SIG-M5 (cell line): ENCODE measurements at regions not wholly inside any gene's neighbourhood (a gene's known extent, or its start where the extent isn't known, plus 50 kb on each side); places are given as distances from the start of the nearest gene placed in this dataset.

ENCODE experiments used
- DNase-seq: peaks from one replicate; lab custom pipeline; 2025; lab: John Stamatoyannopoulos, UW

GRCh38 chr15:97346221-97346620 lies 614.3 kb upstream of the ARRDC4 start:
- no peak for DNase-seq

DNA sequence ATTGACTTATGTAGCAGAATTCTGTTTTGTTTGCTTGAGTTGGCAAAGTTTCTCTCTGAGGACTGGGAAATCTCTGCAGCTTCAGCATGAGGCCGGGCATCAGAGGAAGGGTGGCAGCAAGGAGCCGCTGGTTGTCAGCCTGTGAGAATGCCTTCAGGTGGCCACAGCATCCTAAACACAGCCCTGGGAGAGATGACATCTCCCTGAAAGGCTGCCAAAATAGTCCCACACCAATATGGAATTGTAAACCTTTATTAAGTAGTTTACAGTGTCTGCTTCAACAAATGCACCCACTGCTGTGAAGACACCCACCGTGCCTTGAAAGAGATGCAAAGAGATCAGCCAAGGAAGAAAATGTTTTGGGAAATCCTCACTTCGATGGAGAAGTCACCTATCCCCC lies 609.7 kb upstream of the ARRDC4 start:
- no peak for DNase-seq

GRCh38 chr15:97383516-97383915 lies 577.0 kb upstream of the ARRDC4 start:
- DNase-seq = no peak

GRCh38 chr15:97386940-97387339 lies 573.6 kb upstream of the ARRDC4 start:
- DNase-seq = no peak

DNA sequence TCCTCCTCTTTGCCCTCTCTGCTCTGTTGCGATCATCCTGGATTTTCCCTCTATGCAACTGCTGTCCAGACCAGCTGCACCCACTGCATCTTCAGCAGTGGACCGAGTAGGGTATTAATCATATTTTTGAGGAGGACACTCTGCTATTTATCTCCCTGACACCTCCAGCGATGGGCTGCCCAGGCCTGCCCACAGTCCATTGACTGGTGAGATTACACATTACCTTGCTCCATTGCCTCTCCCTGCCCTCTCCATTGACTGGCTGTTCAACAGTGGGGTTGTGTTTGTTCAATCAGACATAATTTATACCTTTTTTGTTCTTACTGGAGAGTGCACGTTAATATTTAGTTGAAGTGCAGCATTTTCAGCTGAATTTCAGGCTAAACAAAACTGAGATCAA lies 559.3 kb upstream of the ARRDC4 start:
- DNase-seq = no peak

GRCh38 chr15:97401970-97402369 lies 558.5 kb upstream of the ARRDC4 start:
- DNase-seq = no peak

DNA sequence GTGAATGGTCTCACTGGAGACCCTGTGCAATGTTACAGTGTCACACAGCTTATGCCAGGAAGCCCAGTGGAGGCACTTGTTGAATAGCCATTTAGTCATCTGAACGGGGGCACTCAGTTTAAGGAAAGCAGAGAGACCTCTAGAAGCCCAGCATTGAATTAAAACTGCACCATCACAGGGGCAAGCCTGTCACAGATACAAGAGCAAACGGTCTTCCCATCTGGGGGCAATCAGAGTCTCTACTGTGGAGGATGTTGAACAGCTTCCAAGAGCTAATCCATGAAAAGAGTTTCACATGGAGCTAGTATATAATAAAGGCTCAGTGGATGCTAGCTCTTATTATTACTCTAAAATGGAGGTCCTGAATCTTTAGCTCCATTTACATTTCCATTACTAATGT lies 553.7 kb upstream of the ARRDC4 start:
- DNase-seq = no peak

DNA sequence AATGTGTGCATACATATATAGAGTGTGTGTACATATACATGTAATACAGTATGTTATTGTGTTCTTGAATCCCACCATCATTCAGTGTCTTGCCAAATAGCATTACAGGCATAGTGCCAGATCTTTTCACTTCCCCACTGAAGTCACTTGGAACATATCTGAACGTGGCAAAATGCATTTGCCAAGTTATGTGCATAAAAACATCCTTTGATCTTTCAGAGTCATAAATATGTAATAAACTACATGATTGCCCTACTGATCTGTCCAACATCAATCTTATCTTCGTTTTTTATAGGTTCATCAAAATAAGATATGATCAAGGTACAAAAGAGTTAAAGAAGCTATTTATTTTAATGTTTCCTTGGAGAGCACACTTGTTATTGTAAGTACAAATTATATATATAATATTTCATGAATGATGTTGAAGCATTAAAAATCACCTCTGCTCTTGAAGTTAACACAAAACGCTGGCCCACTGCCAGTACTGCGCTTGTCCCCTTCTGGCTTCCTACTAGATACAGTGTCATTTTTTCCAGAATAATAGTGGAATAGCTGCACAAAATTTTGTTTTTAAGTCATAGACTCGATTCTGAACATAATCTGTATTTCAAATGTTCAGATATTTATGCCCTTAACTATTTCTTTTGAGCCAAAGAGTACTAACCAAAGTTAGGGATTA lies 549.5 kb upstream of the ARRDC4 start:
- no peak for DNase-seq

DNA sequence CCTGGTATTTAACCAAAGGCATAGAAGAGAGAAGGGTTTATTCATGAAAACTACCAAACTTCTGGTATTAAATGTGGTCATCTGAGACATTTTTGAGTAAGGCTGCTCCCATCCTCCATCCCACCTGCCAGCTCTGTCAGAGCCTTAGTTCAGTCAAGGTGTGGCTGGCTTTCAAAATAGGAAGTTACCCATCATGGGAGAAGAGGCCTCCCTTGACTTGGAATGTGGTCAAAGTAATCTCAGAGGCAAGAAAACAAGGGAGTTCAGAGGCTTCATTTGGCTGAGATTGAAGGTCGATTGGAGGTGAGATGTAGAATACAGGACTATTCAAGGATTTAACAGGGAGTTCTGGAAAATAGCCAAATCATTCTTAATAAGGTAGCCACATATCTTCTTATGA lies 540.4 kb upstream of the ARRDC4 start:
- DNase-seq = no peak

DNA sequence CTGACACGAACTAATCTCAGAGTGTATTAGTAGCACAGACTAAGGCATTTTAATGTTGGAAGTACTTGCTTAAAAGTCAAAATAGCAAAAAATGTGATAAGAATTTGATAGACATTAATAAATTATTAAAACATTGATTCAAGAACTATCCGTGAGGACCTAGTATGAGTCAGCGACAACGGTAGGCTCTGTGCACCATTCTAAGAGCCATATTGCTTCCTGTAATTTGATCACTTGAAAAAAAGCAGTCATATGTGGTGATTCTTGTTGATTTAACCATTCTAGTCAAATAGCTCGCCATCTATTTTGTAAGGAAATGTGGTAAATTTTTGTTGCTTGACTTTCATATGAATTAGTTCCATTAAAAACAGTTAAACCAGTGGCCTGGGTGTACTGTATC lies 534.9 kb upstream of the ARRDC4 start:
- no peak for DNase-seq

- DNase-seq = no peak
Measured at GRCh38 chr15:97443101-97443500, 517.4 kb upstream of the ARRDC4 start.

- no peak for DNase-seq
Measured at GRCh38 chr15:97446138-97446537, 514.4 kb upstream of the ARRDC4 start.

- no peak for DNase-seq
Measured at GRCh38 chr15:97456521-97457202, 503.8 kb upstream of the ARRDC4 start.

DNA sequence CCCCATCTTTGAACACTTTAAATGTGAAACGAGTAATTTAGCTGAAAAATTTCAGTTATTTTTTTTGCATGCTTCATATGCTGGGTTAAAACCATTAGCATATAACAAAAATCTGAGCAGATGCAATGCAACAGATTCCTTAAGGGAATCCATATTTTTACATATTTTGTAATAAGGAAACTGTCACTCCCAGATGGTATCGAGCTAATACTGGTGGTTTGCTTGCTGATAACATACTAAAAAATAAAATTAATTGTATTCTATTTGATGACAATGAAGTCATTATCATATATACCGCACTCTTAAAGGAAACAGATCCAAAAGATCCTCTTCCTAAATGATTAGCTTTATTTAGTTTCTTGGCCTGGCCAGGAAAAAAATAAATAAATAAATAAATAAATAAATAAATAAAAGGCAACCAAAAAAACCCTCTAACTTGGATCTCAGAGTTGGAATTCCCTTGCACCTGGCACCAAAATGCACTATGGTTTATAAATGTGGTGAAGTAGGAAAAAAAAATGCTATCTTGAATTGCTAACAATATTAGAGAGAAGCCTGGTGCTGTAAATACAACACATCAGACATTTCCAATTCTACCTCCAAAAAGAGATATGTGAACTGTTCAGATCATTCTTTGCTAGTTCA lies 503.2 kb upstream of the ARRDC4 start:
- no peak for DNase-seq

- DNase-seq = no peak
Measured at GRCh38 chr15:97459771-97460170, 500.7 kb upstream of the ARRDC4 start.

DNA sequence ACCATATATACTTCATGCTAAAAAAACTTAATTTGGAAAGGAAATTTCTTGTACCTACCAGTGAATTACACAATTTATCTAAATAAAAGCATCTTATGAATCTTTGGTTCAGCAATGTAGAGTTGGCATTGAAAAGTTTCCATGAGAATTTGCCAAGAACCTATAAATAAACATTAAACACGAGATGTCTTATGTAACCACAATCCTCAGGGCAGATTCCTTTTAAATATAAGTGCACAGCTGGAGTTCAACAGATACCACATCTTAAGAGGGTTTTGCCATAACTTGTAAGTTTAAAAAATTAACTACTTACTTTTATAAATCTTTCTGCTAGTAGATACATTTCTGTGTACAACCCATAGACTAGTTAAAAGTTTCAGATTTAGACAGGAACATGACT lies 499.3 kb upstream of the ARRDC4 start:
- no peak for DNase-seq

GRCh38 chr15:97463696-97464095 lies 496.8 kb upstream of the ARRDC4 start:
- DNase-seq = no peak

- no peak for DNase-seq
Measured at GRCh38 chr15:97470417-97470816, 490.1 kb upstream of the ARRDC4 start.

DNA sequence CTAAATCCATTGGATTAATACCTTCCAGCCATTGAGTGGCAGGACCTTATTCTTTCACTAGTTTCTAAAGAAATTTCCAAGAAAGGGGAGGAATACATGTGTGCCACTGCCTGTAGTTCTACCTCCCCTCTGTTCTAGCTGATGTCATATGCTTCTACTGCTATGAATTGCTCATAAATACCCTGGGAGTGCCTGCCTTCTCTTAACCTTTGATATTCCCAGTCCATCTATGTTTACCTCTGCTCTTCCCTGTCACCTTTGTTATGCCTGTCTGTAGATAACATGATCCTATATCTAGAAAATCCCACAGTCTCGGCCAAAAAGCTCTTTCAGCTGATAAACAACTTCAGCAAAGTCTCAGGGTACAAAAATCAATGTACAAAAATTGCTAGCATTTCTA lies 486.9 kb upstream of the ARRDC4 start:
- DNase-seq = no peak

DNA sequence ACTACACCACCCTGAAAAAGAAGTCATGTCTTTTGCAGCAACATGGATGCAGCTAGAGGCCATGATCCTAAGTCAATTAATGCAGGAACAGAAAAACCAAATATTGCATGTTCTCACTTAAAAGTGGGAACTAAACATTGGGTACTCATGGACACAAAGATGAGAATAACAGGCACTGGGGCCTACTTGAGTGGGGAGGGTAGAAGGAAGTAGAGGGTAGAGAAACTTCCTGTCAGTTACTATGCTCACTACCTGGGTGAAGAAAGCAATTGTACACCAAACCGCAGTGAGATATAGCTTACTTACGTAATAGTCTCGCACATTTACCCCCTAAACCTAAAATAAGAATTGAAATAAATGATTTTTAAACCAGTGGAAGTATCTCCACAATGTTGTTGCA lies 480.5 kb upstream of the ARRDC4 start:
- DNase-seq = no peak

DNA sequence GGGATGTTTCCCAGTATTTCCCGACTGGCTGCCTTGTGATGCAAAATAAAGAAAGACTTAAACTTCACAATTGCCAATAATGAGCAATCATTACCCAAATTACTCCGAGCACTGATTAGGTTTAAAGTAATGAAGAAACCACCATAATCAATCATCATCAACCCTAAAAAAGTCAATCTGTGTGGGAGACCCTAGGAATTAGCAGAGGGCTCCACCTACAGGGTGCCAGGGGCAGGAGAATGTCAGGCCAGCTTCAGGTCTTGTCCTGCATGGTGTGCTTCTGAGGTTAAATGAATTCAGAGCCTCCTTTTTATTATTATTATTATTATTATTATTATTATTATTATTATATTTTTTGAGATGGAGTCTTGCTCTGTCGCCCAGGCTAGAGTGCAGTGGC lies 478.0 kb upstream of the ARRDC4 start:
- no peak for DNase-seq

DNA sequence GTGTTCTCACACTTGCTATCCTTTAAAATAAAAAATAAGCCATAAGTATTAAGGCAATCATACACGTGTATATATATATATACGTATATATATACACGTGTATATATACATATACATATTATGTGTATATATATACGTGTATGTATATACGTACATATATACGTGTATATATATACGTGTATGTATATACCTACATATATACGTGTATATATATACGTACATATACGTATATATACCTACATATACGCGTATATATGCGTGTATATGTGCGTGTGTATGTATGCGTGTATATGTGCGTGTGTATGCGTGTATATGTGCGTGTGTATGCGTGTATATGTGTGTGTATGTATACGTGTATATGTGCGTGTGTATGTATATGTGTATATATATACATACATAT lies 477.3 kb upstream of the ARRDC4 start:
- DNase-seq = no peak

DNA sequence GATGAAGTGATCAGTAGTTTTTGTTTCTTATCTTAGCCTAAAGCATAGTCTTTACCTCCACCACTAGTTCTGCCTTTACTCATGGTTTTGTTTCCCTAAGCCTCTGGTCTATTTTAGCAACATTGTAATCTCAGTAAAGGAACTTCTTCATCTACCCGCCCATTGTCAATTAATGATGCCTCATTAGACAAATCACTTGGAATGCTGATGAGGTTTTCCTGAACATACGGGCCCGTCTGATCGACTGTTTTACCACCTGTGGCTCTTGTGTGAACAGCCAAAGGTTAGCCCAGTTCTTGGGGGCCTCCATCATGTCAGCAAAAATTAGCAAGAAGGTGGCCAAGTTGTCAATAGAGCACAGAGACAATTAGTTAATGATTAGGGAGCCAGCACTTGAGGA lies 470.1 kb upstream of the ARRDC4 start:
- DNase-seq = no peak

DNA sequence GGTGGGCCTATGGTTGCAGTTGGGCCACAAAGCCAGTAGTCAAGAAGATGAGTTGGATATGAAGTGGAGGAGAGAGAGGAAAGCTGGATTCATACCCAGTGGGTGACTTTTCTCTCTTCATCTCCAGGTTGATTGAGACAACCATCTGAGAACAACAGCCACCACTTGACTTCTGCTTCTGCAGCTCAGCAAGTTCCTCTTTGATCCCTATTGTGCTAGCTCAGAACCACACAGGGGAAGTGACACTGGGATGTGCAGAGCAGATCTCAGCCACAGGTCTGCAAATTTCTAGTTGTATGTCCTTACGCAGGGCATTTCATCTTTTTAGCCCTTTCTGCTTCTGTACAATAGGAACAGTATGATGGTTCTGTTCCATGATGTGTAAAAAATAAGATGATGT lies 459.2 kb upstream of the ARRDC4 start:
- peak; percentile 85 for DNase-seq
